ENCODE measurements at regions not wholly inside any gene's neighbourhood (a gene's known extent, or its start where the extent isn't known, plus 50 kb on each side); places are given as distances from the start of the nearest gene placed in this dataset.

- no peak for TF ChIP-seq CTCF (IDR thresholded peaks at IDR 0.05)
- no peak for ATAC-seq
- Mint-ChIP-seq H3K27ac (no peak overlapping the region), H3K4me3 (no peak overlapping the region), H3K27me3 (no peaks in the 10 kb centered on the region), H3K36me3 (ENCODE audit: low read depth) (no peaks in the 10 kb centered on the region), H3K4me1 (ENCODE audit: low read depth) (no peaks in the 10 kb centered on the region), H3K9me3 (no peaks in the 10 kb centered on the region)
- ChIA-PET POLR2A (no interaction called here), CTCF (no interaction called here)
- intact Hi-C loops (cut with micrococcal nuclease), result no loop called here
- no peak for DNase-seq
Measured at GRCh38 chr2:155696571-155696970, 636.0 kb downstream of the NR4A2 start.

- TF ChIP-seq CTCF (IDR thresholded peaks at IDR 0.05), result no peak
- intact Hi-C loops (cut with micrococcal nuclease), result no loop called here
- Mint-ChIP-seq H3K27ac (no peak overlapping the region), H3K4me3 (no peak overlapping the region), H3K36me3 (ENCODE audit: low read depth) (no peaks in the 10 kb centered on the region), H3K4me1 (ENCODE audit: low read depth) (no peaks in the 10 kb centered on the region), H3K27me3 (no peaks in the 10 kb centered on the region), H3K9me3 (no peaks in the 10 kb centered on the region)
- POLR2A ChIA-PET, result no interaction called here
- DNase-seq (no peak), ATAC-seq (no peak)
- CTCF ChIA-PET, result no interaction called here
Measured at GRCh38 chr2:155695505-155695904, 637.0 kb downstream of the NR4A2 start.

GRCh38 chr2:155692856-155693255, 639.7 kb downstream of the NR4A2 start:
- Mint-ChIP-seq H3K4me3 (no peak overlapping the region), H3K27ac (no peak overlapping the region), H3K36me3 (ENCODE audit: low read depth) (no peaks in the 10 kb centered on the region), H3K4me1 (ENCODE audit: low read depth) (no peaks in the 10 kb centered on the region), H3K9me3 (no peaks in the 10 kb centered on the region), H3K27me3 (no peaks in the 10 kb centered on the region)
- no peak for TF ChIP-seq CTCF (IDR thresholded peaks at IDR 0.05)
- no peak for ATAC-seq
- no peak for DNase-seq
- intact Hi-C loops (cut with micrococcal nuclease), result no loop called here
- ChIA-PET POLR2A (no interaction called here), CTCF (no interaction called here)

GRCh38 chr2:155692106-155692505, 640.4 kb downstream of the NR4A2 start:
- no peaks in the 10 kb centered on the region for H3K4me1 Mint-ChIP-seq (ENCODE audit: low read depth)
- intact Hi-C loops (cut with micrococcal nuclease), result no loop called here
- no peaks in the 10 kb centered on the region for H3K9me3 Mint-ChIP-seq
- H3K36me3 Mint-ChIP-seq (ENCODE audit: low read depth), result no peaks in the 10 kb centered on the region
- no peak overlapping the region for H3K27ac Mint-ChIP-seq
- no peak for TF ChIP-seq CTCF (IDR thresholded peaks at IDR 0.05)
- no peaks in the 10 kb centered on the region for H3K27me3 Mint-ChIP-seq
- CTCF ChIA-PET, result no interaction called here
- POLR2A ChIA-PET, result no interaction called here
- ATAC-seq (no peak), DNase-seq (no peak)
- no peak overlapping the region for H3K4me3 Mint-ChIP-seq

GRCh38 chr2:155690785-155691184, 641.7 kb downstream of the NR4A2 start:
- H3K4me1 Mint-ChIP-seq (ENCODE audit: low read depth), result no peaks in the 10 kb centered on the region
- DNase-seq, result no peak
- intact Hi-C loops (cut with micrococcal nuclease), result no loop called here
- H3K9me3 Mint-ChIP-seq, result no peaks in the 10 kb centered on the region
- ChIA-PET CTCF (no interaction called here), POLR2A (no interaction called here)
- no peak for ATAC-seq
- H3K4me3 Mint-ChIP-seq, result no peak overlapping the region
- no peaks in the 10 kb centered on the region for H3K27me3 Mint-ChIP-seq
- no peak for TF ChIP-seq CTCF (IDR thresholded peaks at IDR 0.05)
- H3K27ac Mint-ChIP-seq, result no peak overlapping the region
- no peaks in the 10 kb centered on the region for H3K36me3 Mint-ChIP-seq (ENCODE audit: low read depth)
